ENCODE measurements at regions not wholly inside any gene's neighbourhood (a gene's known extent, or its start where the extent isn't known, plus 50 kb on each side); places are given as distances from the start of the nearest gene placed in this dataset.

GRCh38 chr3:76702676-76703075 lies 337.2 kb upstream of the ROBO2 start:
- Histone ChIP-seq H3K36me3 (no peaks in the 10 kb centered on the region), H3K27me3 (ENCODE audit: low read depth) (no peaks in the 10 kb centered on the region), H3K27ac (no peak overlapping the region), H3K4me3 (no peak overlapping the region), H3K9me3 (no peaks in the 10 kb centered on the region), H3K4me1 (no peaks in the 10 kb centered on the region)
- DNase-seq (no peak), ATAC-seq (no peak)
- intact Hi-C loops (cut with DNase I): no loop called here
- TF ChIP-seq CTCF (IDR thresholded peaks at IDR 0.05): no peak

DNA sequence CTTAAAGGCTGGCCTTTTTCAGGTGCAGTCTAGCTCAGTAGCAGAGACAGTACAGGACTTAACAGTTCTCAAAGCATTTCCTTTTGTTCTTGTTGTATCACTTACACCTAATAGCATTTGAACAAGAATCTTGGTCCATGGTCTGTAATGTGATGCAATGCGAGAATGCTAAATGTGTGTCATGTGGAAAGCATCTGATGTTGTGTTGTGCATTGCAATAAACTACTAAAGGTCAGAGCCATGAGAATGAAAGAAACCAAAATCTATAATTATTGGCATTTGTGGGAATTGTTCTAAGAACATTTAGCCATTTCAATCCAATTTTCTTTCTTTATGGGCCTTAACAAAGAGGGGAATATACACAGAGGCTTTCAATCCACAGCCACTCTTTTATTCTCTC lies 324.5 kb upstream of the ROBO2 start:
- Histone ChIP-seq H3K27me3 (ENCODE audit: low read depth) (no peaks in the 10 kb centered on the region), H3K4me1 (no peaks in the 10 kb centered on the region), H3K36me3 (no peaks in the 10 kb centered on the region), H3K4me3 (no peak overlapping the region), H3K9me3 (no peaks in the 10 kb centered on the region), H3K27ac (no peak overlapping the region)
- no peak for TF ChIP-seq CTCF (IDR thresholded peaks at IDR 0.05)
- no peak for ATAC-seq
- DNase-seq: no peak
- intact Hi-C loops (cut with DNase I): no loop called here

DNA sequence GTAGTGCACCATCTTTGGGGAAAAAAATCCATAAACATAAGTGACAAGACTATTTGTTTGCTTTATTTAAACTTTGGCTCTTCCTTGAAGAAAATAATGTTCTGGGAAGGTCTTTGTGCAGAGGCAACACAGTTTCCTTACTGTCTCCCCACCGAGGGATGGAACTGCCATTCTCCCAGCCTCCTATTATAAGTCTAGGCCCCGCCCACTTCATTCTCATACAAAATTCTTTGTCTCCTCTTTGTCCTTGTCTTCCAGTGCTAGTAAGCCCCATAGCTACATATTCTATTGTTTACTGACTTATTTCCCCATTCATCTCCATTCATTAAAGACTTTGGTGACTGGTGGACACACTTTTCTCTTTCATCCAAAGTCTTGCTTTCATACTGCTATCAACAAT lies 316.5 kb upstream of the ROBO2 start:
- intact Hi-C loops (cut with DNase I): no loop called here
- H3K4me3 ChIP-seq: no peak overlapping the region
- no peaks in the 10 kb centered on the region for H3K36me3 ChIP-seq
- no peak for ATAC-seq
- no peaks in the 10 kb centered on the region for H3K4me1 ChIP-seq
- no peak for DNase-seq
- H3K27me3 ChIP-seq (ENCODE audit: low read depth): no peaks in the 10 kb centered on the region
- TF ChIP-seq CTCF (IDR thresholded peaks at IDR 0.05): no peak
- no peak overlapping the region for H3K27ac ChIP-seq
- H3K9me3 ChIP-seq: no peaks in the 10 kb centered on the region

- no peak for TF ChIP-seq CTCF (IDR thresholded peaks at IDR 0.05)
- H3K36me3 ChIP-seq: no peaks in the 10 kb centered on the region
- ATAC-seq (no peak), DNase-seq (no peak)
- no peaks in the 10 kb centered on the region for H3K9me3 ChIP-seq
- H3K4me3 ChIP-seq: no peak overlapping the region
- no peaks in the 10 kb centered on the region for H3K4me1 ChIP-seq
- no peaks in the 10 kb centered on the region for H3K27me3 ChIP-seq (ENCODE audit: low read depth)
- H3K27ac ChIP-seq: no peak overlapping the region
- intact Hi-C loops (cut with DNase I): no loop called here
Observed at GRCh38 chr3:76724075-76724474, 315.8 kb upstream of the ROBO2 start.

- H3K36me3 ChIP-seq: no peaks in the 10 kb centered on the region
- no peaks in the 10 kb centered on the region for H3K27me3 ChIP-seq (ENCODE audit: low read depth)
- ATAC-seq: no peak
- no peak for TF ChIP-seq CTCF (IDR thresholded peaks at IDR 0.05)
- no peaks in the 10 kb centered on the region for H3K4me1 ChIP-seq
- H3K27ac ChIP-seq: no peak overlapping the region
- H3K4me3 ChIP-seq: no peak overlapping the region
- no peaks in the 10 kb centered on the region for H3K9me3 ChIP-seq
- intact Hi-C loops (cut with DNase I): no loop called here
- DNase-seq: no peak
Observed at GRCh38 chr3:76724706-76725105, 315.2 kb upstream of the ROBO2 start.

DNA sequence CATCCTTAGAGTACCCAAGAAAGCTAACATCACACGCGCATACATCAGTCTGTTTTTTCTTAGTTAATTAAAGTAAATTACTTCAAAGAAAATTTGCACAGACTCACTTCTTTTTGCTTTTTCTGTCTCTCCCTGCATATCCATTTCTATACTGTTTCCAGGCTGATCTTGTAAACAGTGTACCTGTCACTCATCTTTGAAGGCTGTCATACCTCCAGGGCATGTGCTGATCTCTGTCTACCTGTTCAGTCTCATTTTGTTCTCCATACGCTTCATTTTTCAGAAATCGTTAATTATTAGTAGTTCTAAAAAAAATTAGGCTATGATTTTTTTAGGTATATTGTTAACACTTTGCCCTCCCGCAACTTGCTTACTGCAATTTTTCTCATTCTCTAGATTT lies 313.9 kb upstream of the ROBO2 start:
- no peak for TF ChIP-seq CTCF (IDR thresholded peaks at IDR 0.05)

More for the DNA sequence above, 313.9 kb upstream of the ROBO2 start:
- H3K36me3 ChIP-seq: no peaks in the 10 kb centered on the region
- no peaks in the 10 kb centered on the region for H3K4me1 ChIP-seq
- no peaks in the 10 kb centered on the region for H3K9me3 ChIP-seq
- H3K27me3 ChIP-seq (ENCODE audit: low read depth): no peaks in the 10 kb centered on the region
- H3K27ac ChIP-seq: no peak overlapping the region
- H3K4me3 ChIP-seq: no peak overlapping the region
- ATAC-seq: no peak
- intact Hi-C loops (cut with DNase I): no loop called here
- no peak for DNase-seq

Data from lower lobe of right lung (tissue), 2 donors.